ENCODE measurements at regions not wholly inside any gene's neighbourhood (a gene's known extent, or its start where the extent isn't known, plus 50 kb on each side); places are given as distances from the start of the nearest gene placed in this dataset.

DNA sequence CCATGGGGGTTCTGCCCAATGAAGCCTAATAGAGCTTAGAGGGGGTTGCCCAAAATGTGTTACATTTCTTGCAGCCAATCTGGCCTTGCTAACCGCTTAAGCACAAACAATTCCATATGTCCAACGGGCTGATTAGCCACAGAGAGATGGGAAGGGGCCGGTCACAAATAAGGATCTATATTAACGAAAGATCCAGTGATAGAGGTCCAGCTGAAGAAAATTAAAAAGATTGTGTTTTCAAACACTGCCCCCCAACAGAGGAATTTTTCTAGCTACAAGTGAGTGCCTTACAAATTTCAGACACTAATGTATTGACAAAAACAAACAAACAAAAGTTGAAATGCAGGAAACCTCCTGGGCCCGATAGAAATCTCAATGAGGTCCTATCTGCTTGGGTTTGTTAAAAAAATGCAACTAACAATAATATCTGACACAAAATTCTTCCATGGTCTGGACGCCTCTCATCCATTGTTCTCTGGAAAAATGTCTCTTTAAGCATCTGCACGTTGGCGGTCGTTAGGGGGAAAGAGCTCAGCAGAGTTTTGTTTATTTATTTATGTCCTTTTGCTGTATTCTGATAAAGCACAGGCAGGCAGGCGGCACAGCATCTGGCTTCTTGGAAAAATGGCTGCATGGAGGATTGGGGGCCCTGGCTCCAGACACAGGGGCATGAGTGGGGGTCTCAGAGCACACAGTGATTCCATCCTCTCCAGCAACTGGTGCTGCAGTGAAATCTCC is 402.0 kb downstream of the RPS24 start:
- TF ChIP-seq, protein P1, sequence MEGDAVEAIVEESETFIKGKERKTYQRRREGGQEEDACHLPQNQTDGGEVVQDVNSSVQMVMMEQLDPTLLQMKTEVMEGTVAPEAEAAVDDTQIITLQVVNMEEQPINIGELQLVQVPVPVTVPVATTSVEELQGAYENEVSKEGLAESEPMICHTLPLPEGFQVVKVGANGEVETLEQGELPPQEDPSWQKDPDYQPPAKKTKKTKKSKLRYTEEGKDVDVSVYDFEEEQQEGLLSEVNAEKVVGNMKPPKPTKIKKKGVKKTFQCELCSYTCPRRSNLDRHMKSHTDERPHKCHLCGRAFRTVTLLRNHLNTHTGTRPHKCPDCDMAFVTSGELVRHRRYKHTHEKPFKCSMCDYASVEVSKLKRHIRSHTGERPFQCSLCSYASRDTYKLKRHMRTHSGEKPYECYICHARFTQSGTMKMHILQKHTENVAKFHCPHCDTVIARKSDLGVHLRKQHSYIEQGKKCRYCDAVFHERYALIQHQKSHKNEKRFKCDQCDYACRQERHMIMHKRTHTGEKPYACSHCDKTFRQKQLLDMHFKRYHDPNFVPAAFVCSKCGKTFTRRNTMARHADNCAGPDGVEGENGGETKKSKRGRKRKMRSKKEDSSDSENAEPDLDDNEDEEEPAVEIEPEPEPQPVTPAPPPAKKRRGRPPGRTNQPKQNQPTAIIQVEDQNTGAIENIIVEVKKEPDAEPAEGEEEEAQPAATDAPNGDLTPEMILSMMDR (IDR thresholded peaks at IDR 0.05): no peak
- TF ChIP-seq EP300 (IDR thresholded peaks at IDR 0.05): no peak
- no peak for TF ChIP-seq POLR2A (IDR thresholded peaks at IDR 0.05)
